ENCODE measurements at regions not wholly inside any gene's neighbourhood (a gene's known extent, or its start where the extent isn't known, plus 50 kb on each side); places are given as distances from the start of the nearest gene placed in this dataset.

- no peak for TF ChIP-seq EZH2 (IDR thresholded peaks at IDR 0.05; ENCODE audit: insufficient read depth, poor library complexity, severe bottlenecking)
- no peak for TF ChIP-seq EZH2phosphoT487 (IDR thresholded peaks at IDR 0.05; ENCODE audit: insufficient read depth, low read depth)
Measured at GRCh38 chr10:4285121-4285520, 500.1 kb upstream of the KLF6 start.
